GM19463 (cell line): ENCODE measurements at regions not wholly inside any gene's neighbourhood (a gene's known extent, or its start where the extent isn't known, plus 50 kb on each side); places are given as distances from the start of the nearest gene placed in this dataset.
"Not testable (repeated sequence)": the region's sequence is repeated elsewhere in the genome, so short reads cannot be mapped to it uniquely, and the experiment has no call there.

Source experiments
- ATAC-seq: cut with Tn5 transposase; IDR thresholded peaks from one replicate; pipeline ENCODE4 v1.9.1; 2021; ENCODE audit warnings: mild to moderate bottlenecking, moderate library complexity; ENCODE audit not compliant: unreplicated experiment

GRCh38 chr13:48879854-48880253 lies 95.9 kb upstream of the FNDC3A start:
- no peak for ATAC-seq

GRCh38 chr13:48883786-48884185 lies 91.9 kb upstream of the FNDC3A start:
- ATAC-seq, result not testable (repeated sequence)

- ATAC-seq, result no peak
These were observed 90.7 kb upstream of the FNDC3A start for GRCh38 chr13:48885027-48885395.

GRCh38 chr13:48888613-48889012 lies 87.1 kb upstream of the FNDC3A start:
- ATAC-seq, result no peak

GRCh38 chr13:48890391-48890790 lies 85.3 kb upstream of the FNDC3A start:
- no peak for ATAC-seq

- ATAC-seq, result no peak
These were observed 84.1 kb upstream of the FNDC3A start for GRCh38 chr13:48891586-48891985.

- peak; percentile 92 for ATAC-seq
These were observed 83.5 kb upstream of the FNDC3A start for GRCh38 chr13:48892053-48892687.

GRCh38 chr13:48892688-48893075 lies 83.0 kb upstream of the FNDC3A start:
- ATAC-seq, result no peak

GRCh38 chr13:48896312-48896711 lies 79.4 kb upstream of the FNDC3A start:
- ATAC-seq, result no peak

- ATAC-seq, result no peak
These were observed 73.9 kb upstream of the FNDC3A start for GRCh38 chr13:48901781-48902180.

- ATAC-seq, result no peak
These were observed 73.3 kb upstream of the FNDC3A start for GRCh38 chr13:48902368-48902767.

GRCh38 chr13:48904668-48905290 lies 70.9 kb upstream of the FNDC3A start:
- no peak for ATAC-seq

- no peak for ATAC-seq
These were observed 69.5 kb upstream of the FNDC3A start for GRCh38 chr13:48906200-48906599.

- ATAC-seq, result no peak
These were observed 67.2 kb upstream of the FNDC3A start for GRCh38 chr13:48908381-48909055.

GRCh38 chr13:48909056-48909389 lies 66.7 kb upstream of the FNDC3A start:
- no peak for ATAC-seq

- no peak for ATAC-seq
These were observed 65.0 kb upstream of the FNDC3A start for GRCh38 chr13:48910686-48911085.

- no peak for ATAC-seq
These were observed 56.0 kb upstream of the FNDC3A start for GRCh38 chr13:48919751-48920150.

GRCh38 chr13:48920730-48921129 lies 55.0 kb upstream of the FNDC3A start:
- ATAC-seq, result no peak

GRCh38 chr13:48923376-48923775 lies 52.3 kb upstream of the FNDC3A start:
- ATAC-seq, result no peak

GRCh38 chr13:48925001-48925400 lies 50.7 kb upstream of the FNDC3A start:
- no peak for ATAC-seq
